ENCODE measurements at regions not wholly inside any gene's neighbourhood (a gene's known extent, or its start where the extent isn't known, plus 50 kb on each side); places are given as distances from the start of the nearest gene placed in this dataset.

DNA sequence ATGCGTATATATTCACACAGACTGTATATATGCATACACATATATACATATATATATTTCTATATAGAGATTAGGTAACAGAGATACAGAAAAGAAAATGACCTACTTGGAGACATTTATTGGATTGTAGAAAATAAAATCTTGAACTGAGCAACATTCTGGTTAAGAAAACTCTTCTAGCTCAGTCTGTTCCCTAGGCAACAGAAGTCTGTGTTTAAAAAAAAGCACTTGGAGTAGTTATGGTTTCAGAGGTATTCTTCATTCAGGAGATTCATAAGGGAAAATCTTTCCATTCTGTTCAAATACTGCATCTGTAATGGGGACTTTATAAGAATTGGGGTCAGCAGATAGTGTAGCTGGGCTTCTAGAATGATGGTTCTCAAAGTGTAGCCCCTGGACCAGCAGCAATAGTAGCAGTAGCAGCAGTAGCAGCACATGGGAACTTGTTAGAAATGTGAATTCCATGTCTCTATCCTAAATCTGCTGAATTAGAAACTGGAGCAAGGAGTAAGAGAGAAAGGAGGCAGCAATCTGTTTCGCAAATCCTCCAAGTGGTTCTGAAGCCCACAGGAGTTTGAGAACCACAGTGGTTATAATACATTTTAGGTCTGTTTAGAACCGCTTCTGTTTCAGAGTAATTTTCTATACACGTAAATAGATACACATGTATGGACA is 112.8 kb upstream of the TMEM108 start:
- TF ChIP-seq EZH2phosphoT487 (IDR thresholded peaks at IDR 0.05; ENCODE audit: borderline replicate concordance, low read length) (no peak), CTCF (conservative IDR thresholded peaks at IDR 0.05; ENCODE audit: low read depth, low read length) (no peak)
